ENCODE measurements at regions not wholly inside any gene's neighbourhood (a gene's known extent, or its start where the extent isn't known, plus 50 kb on each side); places are given as distances from the start of the nearest gene placed in this dataset.
"Not testable (repeated sequence)": the region's sequence is repeated elsewhere in the genome, so short reads cannot be mapped to it uniquely, and the experiment has no call there.

GRCh38 chr3:27661797-27662196 is 60.3 kb downstream of the EOMES start:
- no peak for DNase-seq (ENCODE audit: low read depth, low spot score)

- DNase-seq (ENCODE audit: low read depth, low spot score) = peak; percentile 14
Observed at GRCh38 chr3:27659279-27660021, 62.7 kb downstream of the EOMES start.

DNA sequence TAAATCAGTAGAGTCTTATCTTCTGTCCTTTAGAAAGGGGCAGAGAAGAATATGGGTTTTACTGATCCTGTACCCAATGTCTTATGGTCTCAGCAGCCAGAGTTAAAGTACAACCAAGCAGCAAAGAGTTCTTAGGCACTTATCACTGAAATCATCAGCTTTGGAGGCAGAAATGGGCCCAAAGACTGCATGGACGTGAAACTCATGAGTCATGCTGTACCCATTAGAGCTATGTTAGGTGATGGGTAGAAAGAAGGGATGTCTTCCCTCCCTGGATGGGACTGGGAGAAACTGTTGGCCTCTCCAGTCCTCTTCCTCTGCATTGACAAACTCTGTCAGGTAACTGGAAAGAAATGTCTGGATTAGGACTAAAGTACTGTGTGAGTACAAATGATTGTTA is 63.4 kb downstream of the EOMES start:
- no peak for DNase-seq (ENCODE audit: low read depth, low spot score)

- no peak for DNase-seq (ENCODE audit: low read depth, low spot score)
Observed at GRCh38 chr3:27657871-27658270, 64.3 kb downstream of the EOMES start.

GRCh38 chr3:27657404-27657803 is 64.7 kb downstream of the EOMES start:
- no peak for DNase-seq (ENCODE audit: low read depth, low spot score)

DNA sequence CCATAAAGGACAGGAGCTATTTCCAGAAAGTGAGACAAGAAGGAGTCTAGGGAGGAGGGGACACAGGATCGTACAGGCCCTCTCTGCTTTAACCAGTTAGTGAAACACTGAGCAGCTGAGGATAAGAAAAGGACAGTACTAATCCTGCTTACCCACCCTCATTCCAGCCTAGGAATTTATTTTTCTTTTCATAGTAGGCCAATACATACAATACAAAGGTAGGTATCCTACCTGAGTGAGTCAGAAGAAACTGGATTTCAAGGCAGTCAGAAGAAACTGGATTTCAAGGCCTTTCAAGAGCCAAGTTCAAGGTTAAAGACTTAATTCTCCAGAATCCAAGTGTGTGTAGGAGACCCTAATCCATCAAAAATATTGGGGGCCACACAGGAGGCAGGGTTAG is 65.3 kb downstream of the EOMES start:
- DNase-seq (ENCODE audit: low read depth, low spot score) = no peak

- no peak for DNase-seq (ENCODE audit: low read depth, low spot score)
Observed at GRCh38 chr3:27655547-27655946, 66.6 kb downstream of the EOMES start.

DNA sequence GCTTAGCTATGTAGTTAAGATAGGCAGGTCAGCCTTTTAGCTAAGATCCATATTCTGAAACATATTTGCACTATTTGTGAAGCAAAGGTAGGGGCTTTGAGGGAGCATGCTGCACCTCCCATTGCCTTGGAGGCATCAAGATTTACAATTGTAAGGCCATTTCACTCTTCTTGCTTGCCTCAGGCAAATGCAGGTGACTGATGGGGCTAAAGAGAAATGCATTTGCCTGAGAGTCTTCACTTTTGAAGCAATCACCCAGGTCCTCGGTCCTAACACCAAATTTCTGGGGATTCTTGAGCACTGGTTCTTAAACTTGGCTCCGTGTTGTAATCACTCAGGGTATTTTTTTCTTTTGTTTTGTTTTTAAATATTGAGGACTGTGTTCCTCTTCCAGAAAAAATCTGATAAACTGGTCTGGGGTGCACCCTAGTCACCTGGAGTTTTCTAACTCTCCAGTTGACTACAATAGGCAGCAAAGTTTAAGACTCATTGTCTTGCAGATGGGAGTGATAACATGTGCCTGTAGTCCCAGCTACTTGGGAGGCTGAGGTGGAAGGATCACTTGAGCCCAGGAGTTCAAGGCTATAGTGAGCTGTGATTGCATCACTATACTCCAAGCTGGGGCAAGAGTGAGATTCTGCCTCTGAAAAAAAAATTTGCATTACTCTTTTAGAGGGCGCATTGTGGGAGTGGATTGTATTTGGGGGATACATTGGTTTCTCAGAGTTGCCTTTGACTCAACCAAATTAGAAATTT is 68.1 kb downstream of the EOMES start:
- DNase-seq (ENCODE audit: low read depth, low spot score) = no peak

- DNase-seq (ENCODE audit: low read depth, low spot score) = no peak
Observed at GRCh38 chr3:27649277-27649676, 72.8 kb downstream of the EOMES start.

DNA sequence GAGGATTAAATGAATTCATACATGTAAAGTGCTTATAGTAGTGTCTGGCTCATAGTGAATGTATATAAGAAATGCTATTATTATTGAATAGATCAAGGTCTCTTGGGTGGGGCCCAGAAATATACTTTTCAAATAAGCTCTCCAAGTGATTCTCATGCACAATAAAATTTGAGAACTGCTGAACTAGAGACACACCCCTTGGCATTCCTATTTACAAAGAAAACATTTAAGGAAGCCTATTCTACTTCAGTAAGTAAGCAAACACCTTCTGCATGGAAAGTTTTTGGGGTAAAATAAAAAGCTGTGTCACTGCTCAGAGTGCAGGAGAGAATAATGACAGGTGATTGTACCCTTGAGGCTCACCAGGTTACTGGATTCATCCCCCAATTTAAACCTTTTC is 75.2 kb downstream of the EOMES start:
- DNase-seq (ENCODE audit: low read depth, low spot score) = no peak

DNA sequence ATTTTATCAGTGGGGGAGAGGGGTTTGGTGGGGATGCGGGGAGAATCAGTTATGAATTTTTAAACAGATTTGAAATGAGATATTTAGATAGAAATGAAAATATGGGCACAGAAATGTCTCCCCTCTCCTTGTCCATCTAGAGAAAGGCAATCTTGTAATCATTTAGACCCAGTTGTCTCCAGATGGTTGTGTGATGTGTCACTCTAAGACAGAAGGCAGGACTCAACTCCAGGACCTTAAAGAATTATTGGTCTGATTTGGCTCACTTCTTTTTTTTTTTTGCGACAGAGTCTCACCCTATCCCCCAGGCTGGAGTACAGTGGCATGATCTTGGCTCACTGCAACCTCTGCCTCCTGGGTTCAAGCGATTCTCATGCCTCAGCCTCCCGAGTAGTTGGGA is 77.2 kb downstream of the EOMES start:
- DNase-seq (ENCODE audit: low read depth, low spot score) = no peak

GRCh38 chr3:27643355-27643754 is 78.8 kb downstream of the EOMES start:
- DNase-seq (ENCODE audit: low read depth, low spot score) = no peak

DNA sequence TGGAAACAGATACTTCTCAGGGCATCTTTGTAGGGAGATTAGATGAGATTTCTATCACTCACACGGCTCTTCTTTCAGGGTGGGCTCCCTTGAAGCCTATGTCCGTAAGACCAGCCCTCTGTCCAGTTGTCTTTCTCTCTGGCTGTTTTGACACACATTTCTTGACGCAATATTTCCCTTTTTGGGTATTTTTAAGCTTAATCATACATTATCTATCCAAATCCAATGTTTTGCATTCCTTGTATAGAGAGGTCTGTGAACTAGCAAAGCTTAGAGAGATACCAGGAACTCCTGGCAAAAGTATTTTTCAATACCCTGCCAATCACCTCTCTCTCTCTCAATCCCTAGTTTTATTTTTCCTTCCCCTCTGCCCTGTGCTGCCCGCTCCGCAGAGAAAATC is 79.3 kb downstream of the EOMES start:
- no peak for DNase-seq (ENCODE audit: low read depth, low spot score)

GRCh38 chr3:27641888-27642601 is 80.1 kb downstream of the EOMES start:
- no peak for DNase-seq (ENCODE audit: low read depth, low spot score)

DNA sequence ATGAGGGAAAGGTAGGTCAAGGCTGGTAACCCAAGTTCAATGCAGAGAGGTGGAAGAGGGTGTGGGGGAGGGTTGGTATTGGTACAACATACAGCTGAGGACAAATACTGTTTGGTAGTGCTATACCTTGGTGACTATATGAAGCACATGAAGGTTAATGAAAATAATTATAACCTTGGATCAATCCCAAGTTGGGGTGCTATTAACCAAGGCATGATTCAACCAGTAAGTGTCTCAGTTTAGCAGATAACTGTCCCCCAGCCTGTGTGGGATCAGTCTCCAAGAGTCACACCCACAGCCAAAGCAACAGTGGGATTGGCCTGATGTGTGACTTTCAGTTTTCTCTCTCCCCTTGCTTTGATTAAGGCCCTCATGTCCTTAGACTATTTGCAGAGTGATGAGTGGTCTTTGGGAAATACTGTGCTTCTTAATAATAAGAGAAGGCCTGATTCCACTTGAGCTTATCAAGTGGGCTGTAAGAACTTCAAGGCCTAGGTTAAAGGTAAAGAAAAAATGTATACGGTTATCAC is 80.8 kb downstream of the EOMES start:
- DNase-seq (ENCODE audit: low read depth, low spot score) = no peak

- DNase-seq (ENCODE audit: low read depth, low spot score) = no peak
Observed at GRCh38 chr3:27639271-27639670, 82.9 kb downstream of the EOMES start.

DNA sequence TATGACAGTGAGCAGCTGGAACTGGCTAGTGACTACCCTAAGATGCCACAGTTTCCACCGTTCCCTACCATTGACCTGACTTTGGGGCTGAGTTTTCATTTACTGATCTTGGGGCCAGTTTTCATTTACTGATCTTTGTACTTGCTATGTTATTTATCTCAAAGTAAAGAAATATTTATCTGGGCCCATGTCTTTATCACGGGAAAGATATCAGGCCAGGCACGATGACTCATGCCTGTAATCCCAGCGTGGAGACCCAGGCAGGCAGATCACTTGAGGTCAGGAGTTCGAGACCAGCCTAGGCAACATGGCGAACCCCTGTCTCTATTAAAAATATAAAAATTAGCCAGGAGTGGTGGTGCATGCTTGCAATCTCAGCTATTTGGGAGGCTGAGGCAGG is 83.5 kb downstream of the EOMES start:
- no peak for DNase-seq (ENCODE audit: low read depth, low spot score)

- DNase-seq (ENCODE audit: low read depth, low spot score) = no peak
Observed at GRCh38 chr3:27637346-27637995, 84.7 kb downstream of the EOMES start.

DNA sequence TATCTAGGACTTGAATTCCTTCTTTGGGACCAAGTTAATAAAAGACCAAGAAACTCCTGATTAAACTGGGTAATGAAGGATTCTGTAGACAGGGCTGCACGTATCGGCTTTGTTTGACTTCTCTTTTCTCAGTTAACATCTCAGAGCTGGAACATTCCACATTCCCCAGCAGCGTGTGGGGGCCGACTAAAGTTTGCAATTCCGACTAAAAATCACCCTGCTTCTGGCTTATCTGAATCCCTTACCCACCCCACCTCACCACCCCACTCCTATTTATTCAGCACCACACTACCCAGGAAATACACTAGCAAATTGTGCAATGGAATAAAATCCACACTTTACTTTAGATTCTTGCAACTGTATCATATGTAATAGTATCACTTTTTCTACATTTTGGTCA is 87.1 kb downstream of the EOMES start:
- DNase-seq (ENCODE audit: low read depth, low spot score) = not testable (repeated sequence)

DNA sequence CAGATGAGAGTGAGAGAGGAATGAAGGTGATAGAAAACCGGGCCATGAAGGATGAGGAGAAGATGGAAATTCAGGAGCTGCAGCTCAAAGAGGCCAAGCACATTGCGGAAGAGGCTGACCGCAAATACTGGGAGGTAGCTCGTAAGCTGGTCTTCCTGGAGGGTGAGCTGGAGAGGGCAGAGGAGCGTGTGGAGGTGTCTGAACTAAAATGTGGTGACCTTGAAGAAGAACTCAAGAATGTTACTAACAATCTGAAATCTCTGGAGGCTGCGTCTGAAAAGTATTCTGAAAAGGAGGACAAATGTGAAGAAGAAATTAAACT is 88.9 kb downstream of the EOMES start:
- no peak for DNase-seq (ENCODE audit: low read depth, low spot score)

DNA sequence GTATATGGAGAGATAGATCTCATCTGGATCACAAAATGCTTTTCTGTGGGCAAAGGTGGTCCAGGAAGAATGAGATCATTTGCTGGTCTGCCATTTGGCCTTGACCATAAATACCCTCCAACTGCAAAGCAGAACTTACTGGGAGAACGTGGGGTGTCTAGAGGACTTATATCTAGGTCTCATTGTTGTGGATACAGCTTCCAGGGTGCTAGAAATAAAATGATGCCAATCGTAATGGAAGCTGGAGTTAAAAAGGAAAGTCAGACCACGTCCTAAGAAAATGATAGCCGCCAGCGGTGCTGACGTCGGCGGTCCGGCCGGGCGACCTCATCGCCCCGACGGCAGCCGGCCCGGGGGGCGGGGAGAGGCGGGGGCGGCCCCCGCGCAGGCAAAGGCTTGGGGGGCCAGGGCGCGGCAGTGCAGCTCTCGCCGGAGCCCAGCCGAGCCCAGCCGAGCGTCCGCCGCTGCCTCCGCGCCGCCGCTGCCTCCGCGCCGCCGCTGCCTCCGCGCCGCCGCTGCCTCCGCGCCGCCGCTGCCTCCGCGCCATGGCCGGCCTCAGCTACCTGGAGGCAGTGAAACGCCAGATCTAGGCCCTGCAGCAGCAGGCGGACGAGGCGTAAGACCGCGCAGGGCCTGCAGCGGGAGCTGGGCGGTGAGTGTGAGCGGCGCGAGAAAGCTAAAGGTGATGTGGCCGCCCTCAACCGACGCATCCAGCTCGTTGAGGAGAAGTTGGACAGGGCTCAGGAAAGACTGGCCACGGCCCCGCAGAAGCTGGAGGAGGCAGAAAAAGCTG is 89.5 kb downstream of the EOMES start:
- peak; percentile 3 for DNase-seq (ENCODE audit: low read depth, low spot score)
